ENCODE measurements at regions not wholly inside any gene's neighbourhood (a gene's known extent, or its start where the extent isn't known, plus 50 kb on each side); places are given as distances from the start of the nearest gene placed in this dataset.

DNA sequence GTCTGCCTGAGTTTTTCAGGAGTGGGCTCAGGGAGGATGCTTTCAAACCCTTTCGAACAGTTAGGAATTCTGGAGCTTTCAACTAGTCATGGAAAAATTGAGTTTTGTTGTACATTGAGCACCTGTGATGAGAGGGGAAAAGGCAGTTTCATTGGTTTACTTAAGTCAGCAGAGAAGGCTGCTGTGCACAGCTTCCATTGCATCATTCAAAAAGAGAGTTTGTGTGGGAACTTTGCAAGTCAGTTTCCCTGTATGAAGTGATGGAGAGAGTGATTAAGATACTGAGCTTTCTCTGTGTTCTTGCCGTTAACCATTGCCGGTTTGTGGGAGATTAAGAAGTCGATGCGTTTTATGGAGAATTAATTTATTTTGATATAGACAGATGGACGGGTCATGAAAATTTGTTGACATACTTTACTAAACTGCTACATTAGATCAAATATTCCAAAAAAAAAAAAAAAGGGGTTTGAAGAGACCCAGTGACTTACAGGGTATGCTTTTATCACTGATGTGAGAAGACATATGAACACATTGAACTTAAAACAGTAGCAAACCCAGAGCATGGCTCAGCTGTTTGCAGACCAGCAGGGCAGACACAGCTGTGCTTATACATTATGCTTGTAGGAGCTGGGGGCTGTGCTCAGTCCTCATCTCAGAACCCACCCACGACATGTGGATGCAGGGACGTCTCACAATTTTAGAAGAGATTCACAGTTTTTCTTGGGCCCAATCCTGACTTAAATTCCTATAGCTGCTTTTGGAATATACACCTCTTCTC, 234.1 kb downstream of the SOX4 start:
- ATAC-seq (ENCODE audit: low read depth) (no peak), DNase-seq (no peak)
- Histone ChIP-seq H3K9ac (ENCODE audit: low read length) (no peak overlapping the region), H3K27ac (ENCODE audit: low read length in 2 of 2) (no peak overlapping the region), H3K4me1 (ENCODE audit: control insufficient read depth in 2 of 2, insufficient read depth in 2 of 2, low read length in 2 of 2) (no peaks in the 10 kb centered on the region), H3K4me3 (ENCODE audit: control extremely low read depth in 1 of 5, extremely low read depth in 1 of 5, insufficient read depth in 1 of 5, low read depth in 2 of 5, low read length in 4 of 5) (no peak overlapping the region), H3K36me3 (replicated peaks in 1 of 2; ENCODE audit: control extremely low read depth in 1 of 2, control insufficient read depth in 1 of 2, extremely low read depth in 1 of 2, insufficient read depth in 2 of 2, low read length in 1 of 2) (no peaks in the 10 kb centered on the region), H3K9me3 (ENCODE audit: control extremely low read depth in 1 of 3, control insufficient read depth in 2 of 3, insufficient read depth in 1 of 3, low read length in 2 of 3) (no peaks in the 10 kb centered on the region), H3K4me2 (replicated peaks; ENCODE audit: low read depth, low read length, poor library complexity, severe bottlenecking) (no peak overlapping the region), H4K20me1 (ENCODE audit: control insufficient read depth, insufficient read depth, low read length, poor library complexity, severe bottlenecking) (no peaks in the 10 kb centered on the region), H2AFZ (ENCODE audit: insufficient read depth, low read depth, low read length, poor library complexity, severe bottlenecking) (no peak overlapping the region), H3K27me3 (replicated peaks in 1 of 4; ENCODE audit: control extremely low read depth in 1 of 4, control insufficient read depth in 3 of 4, insufficient read depth in 4 of 4, low read length in 3 of 4) (no peaks in the 10 kb centered on the region), H3K79me2 (ENCODE audit: control insufficient read depth, insufficient read depth, low read length) (no peaks in the 10 kb centered on the region)
- WGBS (ENCODE audit: insufficient coverage) = 0% methylated on average over 1 of the region's 8 CpGs
- Mint-ChIP-seq H3K4me3 (no peak overlapping the region), H3K4me1 (no peaks in the 10 kb centered on the region), H3K27ac (no peak overlapping the region), H3K27me3 (peaks cover 5% of the 10 kb centered on the region), H3K9me3 (ENCODE audit: insufficient read depth) (no peaks in the 10 kb centered on the region)
- TF ChIP-seq EZH2 (IDR thresholded peaks at IDR 0.05; ENCODE audit: borderline replicate concordance, insufficient read depth, low read depth, low read length, poor library complexity, severe bottlenecking) = no peak
- no peak for TF ChIP-seq CTCF (IDR thresholded peaks at IDR 0.05)
- CTCF ChIA-PET = interaction anchor here (0.7 kb wide), 1 partner anchor 637 kb away, joined by 3 read pairs; no protein-coding TSS in a partner anchor
- POLR2A ChIA-PET = no interaction called here
- intact Hi-C loops (cut with micrococcal nuclease) = no loop called here

DNA sequence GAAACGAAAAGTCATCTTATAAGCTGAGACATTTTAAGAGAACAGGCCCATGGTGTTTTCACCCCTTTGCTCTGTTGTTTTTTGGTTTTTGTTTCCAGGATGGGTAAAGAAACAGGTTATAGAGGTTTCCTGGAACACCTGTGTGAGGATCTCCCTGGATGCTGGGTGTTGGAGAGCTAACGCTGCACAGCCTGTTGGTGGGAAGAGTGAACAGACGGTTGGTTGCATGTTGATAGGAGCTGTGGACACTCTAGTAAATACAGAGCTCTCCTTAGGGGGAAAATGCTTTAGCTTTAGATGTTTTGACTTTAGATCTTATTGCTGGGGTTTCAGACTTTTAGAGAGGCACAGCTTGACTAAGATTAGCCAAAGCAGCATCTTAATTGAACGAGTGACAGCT, 235.2 kb downstream of the SOX4 start:
- Histone ChIP-seq H4K20me1 (ENCODE audit: control insufficient read depth, insufficient read depth, low read length, poor library complexity, severe bottlenecking) (no peaks in the 10 kb centered on the region), H3K79me2 (ENCODE audit: control insufficient read depth, insufficient read depth, low read length) (no peaks in the 10 kb centered on the region), H3K4me1 (ENCODE audit: control insufficient read depth in 2 of 2, insufficient read depth in 2 of 2, low read length in 2 of 2) (no peaks in the 10 kb centered on the region), H3K9me3 (ENCODE audit: control extremely low read depth in 1 of 3, control insufficient read depth in 2 of 3, insufficient read depth in 1 of 3, low read length in 2 of 3) (no peaks in the 10 kb centered on the region), H3K27me3 (replicated peaks in 1 of 4; ENCODE audit: control extremely low read depth in 1 of 4, control insufficient read depth in 3 of 4, insufficient read depth in 4 of 4, low read length in 3 of 4) (no peaks in the 10 kb centered on the region), H2AFZ (ENCODE audit: insufficient read depth, low read depth, low read length, poor library complexity, severe bottlenecking) (no peak overlapping the region), H3K4me2 (replicated peaks; ENCODE audit: low read depth, low read length, poor library complexity, severe bottlenecking) (no peak overlapping the region), H3K4me3 (ENCODE audit: control extremely low read depth in 1 of 5, extremely low read depth in 1 of 5, insufficient read depth in 1 of 5, low read depth in 2 of 5, low read length in 4 of 5) (no peak overlapping the region), H3K9ac (ENCODE audit: low read length) (no peak overlapping the region), H3K27ac (ENCODE audit: low read length in 2 of 2) (no peak overlapping the region), H3K36me3 (replicated peaks in 1 of 2; ENCODE audit: control extremely low read depth in 1 of 2, control insufficient read depth in 1 of 2, extremely low read depth in 1 of 2, insufficient read depth in 2 of 2, low read length in 1 of 2) (no peaks in the 10 kb centered on the region)
- H3K4me3 Mint-ChIP-seq = no peak overlapping the region
- H3K4me1 Mint-ChIP-seq = no peaks in the 10 kb centered on the region
- CTCF ChIA-PET = no interaction called here
- intact Hi-C loops (cut with micrococcal nuclease) = no loop called here
- H3K9me3 Mint-ChIP-seq (ENCODE audit: insufficient read depth) = no peaks in the 10 kb centered on the region
- 90% methylated on average over 2 of the region's 4 CpGs for WGBS (ENCODE audit: insufficient coverage)
- no peak overlapping the region for H3K27ac Mint-ChIP-seq
- ATAC-seq (ENCODE audit: low read depth) = no peak
- DNase-seq = no peak
- no peak for TF ChIP-seq CTCF (IDR thresholded peaks at IDR 0.05)
- no peak for TF ChIP-seq EZH2 (IDR thresholded peaks at IDR 0.05; ENCODE audit: borderline replicate concordance, insufficient read depth, low read depth, low read length, poor library complexity, severe bottlenecking)
- peaks cover 5% of the 10 kb centered on the region for H3K27me3 Mint-ChIP-seq
- POLR2A ChIA-PET = no interaction called here

Data from B cell (primary cell).